D721Med (cell line): ENCODE measurements at regions not wholly inside any gene's neighbourhood (a gene's known extent, or its start where the extent isn't known, plus 50 kb on each side); places are given as distances from the start of the nearest gene placed in this dataset.

Experiments used
- DNase-seq: peaks from one replicate; pipeline ENCODE4 v3.0.0; 2011; ENCODE audit warnings: low spot score; ENCODE audit not compliant: insufficient read length
- FAIRE-seq: peaks from 2 replicates; lab custom pipeline; 2011; peaks lifted over from hg19 to GRCh38; lab: Jason Lieb, UNC
- CTCF ChIP-seq: IDR thresholded peaks from 2 replicates; pipeline ENCODE4 v1.5.1; 2012; ENCODE audit warnings: mild to moderate bottlenecking, control low read depth; ENCODE audit not compliant: insufficient read depth; ENCODE audit errors: missing control alignments

GRCh38 chr15:93268066-93268465, 179.1 kb upstream of the RGMA start:
- DNase-seq (no peak), FAIRE-seq (no peak)
- TF ChIP-seq CTCF, result no peak

- TF ChIP-seq CTCF, result no peak
- FAIRE-seq (no peak), DNase-seq (no peak)
Observed at GRCh38 chr15:93266291-93266690, 177.3 kb upstream of the RGMA start.

GRCh38 chr15:93265111-93265556, 176.1 kb upstream of the RGMA start:
- TF ChIP-seq CTCF, result no peak
- DNase-seq, result no peak
- FAIRE-seq, result no peak

GRCh38 chr15:93261845-93262244, 172.8 kb upstream of the RGMA start:
- FAIRE-seq, result no peak
- no peak for TF ChIP-seq CTCF
- no peak for DNase-seq

GRCh38 chr15:93257920-93258319, 168.9 kb upstream of the RGMA start:
- no peak for TF ChIP-seq CTCF
- FAIRE-seq, result no peak
- DNase-seq, result no peak

- no peak for TF ChIP-seq CTCF
- no peak for DNase-seq
- no peak for FAIRE-seq
Observed at GRCh38 chr15:93253681-93254080, 164.7 kb upstream of the RGMA start.

GRCh38 chr15:93252780-93253179, 163.8 kb upstream of the RGMA start:
- FAIRE-seq (no peak), DNase-seq (no peak)
- no peak for TF ChIP-seq CTCF
